ENCODE measurements at regions not wholly inside any gene's neighbourhood (a gene's known extent, or its start where the extent isn't known, plus 50 kb on each side); places are given as distances from the start of the nearest gene placed in this dataset.

GRCh38 chr10:118958984-118959925 is 70.3 kb upstream of the NANOS1 start:
- no peak for TF ChIP-seq CTCF (IDR thresholded peaks at IDR 0.05 in 2 of 3, conservative IDR thresholded peaks at IDR 0.05 in 1 of 3; ENCODE audit: borderline replicate concordance in 1 of 3, insufficient read depth in 1 of 3, low read depth in 2 of 3, low read length in 2 of 3)
- no peak for TF ChIP-seq REST (IDR thresholded peaks at IDR 0.05; ENCODE audit: low read depth)
- TF ChIP-seq JUND (IDR thresholded peaks at IDR 0.05): no peak

Data from HCT116 (cell line).